Keratinocyte (primary cell): ENCODE measurements at regions not wholly inside any gene's neighbourhood (a gene's known extent, or its start where the extent isn't known, plus 50 kb on each side); places are given as distances from the start of the nearest gene placed in this dataset.

ENCODE experiments used
- DNase-seq: peaks from one replicate; pipeline ENCODE4 v3.0.0-alpha.2; 2011; ENCODE audit warnings: low read depth, missing footprints, low spot score
- FAIRE-seq: peaks from 2 replicates; lab custom pipeline; 2011; peaks lifted over from hg19 to GRCh38; lab: Jason Lieb, UNC
- H2AFZ ChIP-seq: 2 replicates; pipeline ENCODE4 v1.6.0; 2012; ENCODE audit warnings: low read length, control low read depth, inconsistent platforms; ENCODE audit not compliant: control insufficient read depth
- H3K27ac ChIP-seq: 2 replicates; pipeline ENCODE4 v1.5.1; 2011; ENCODE audit warnings: low read length; ENCODE audit not compliant: control insufficient read depth, insufficient read depth
- H3K27me3 ChIP-seq: 3 replicates; pipeline ENCODE4 v1.6.0; 2011; ENCODE audit warnings: low read length; ENCODE audit not compliant: control insufficient read depth, insufficient read depth; ENCODE audit errors: extremely low read depth
- H3K36me3 ChIP-seq, 2 experiments: 2 replicates in 1 of 2; 3 replicates in 1 of 2; pipeline ENCODE4 v1.5.1; 2011; ENCODE audit warnings: low read length in 2 of 2, mild to moderate bottlenecking in 1 of 2; ENCODE audit not compliant: control insufficient read depth in 2 of 2, insufficient read depth in 2 of 2; ENCODE audit errors: extremely low read depth in 1 of 2
- H3K4me1 ChIP-seq: 3 replicates; pipeline ENCODE4 v1.5.1; 2011; ENCODE audit warnings: low read length; ENCODE audit not compliant: control insufficient read depth, insufficient read depth; ENCODE audit errors: extremely low read depth
- H3K4me2 ChIP-seq: 3 replicates; pipeline ENCODE4 v1.6.0; 2011; ENCODE audit warnings: low read depth, low read length; ENCODE audit not compliant: control insufficient read depth, insufficient read depth; ENCODE audit errors: extremely low read depth
- H3K4me3 ChIP-seq, 3 experiments: fragments of 200-600 bp in 1 of 3; sonication (generic) in 1 of 3; 2 replicates in 2 of 3; 3 replicates in 1 of 3; pipeline ENCODE4 v1.5.1; 2011 to 2016; ENCODE audit warnings: low read length in 3 of 3, mild to moderate bottlenecking in 3 of 3, control low read depth in 2 of 3, inconsistent platforms in 1 of 3, low read depth in 1 of 3, mixed read lengths in 1 of 3, mixed run types in 1 of 3, moderate library complexity in 1 of 3; ENCODE audit not compliant: control insufficient read depth in 2 of 3, insufficient read depth in 2 of 3; ENCODE audit errors: extremely low read depth in 1 of 3
- H3K79me2 ChIP-seq: 2 replicates; pipeline ENCODE4 v1.6.0; 2012; ENCODE audit warnings: low read length; ENCODE audit not compliant: control insufficient read depth, insufficient read depth
- H3K9ac ChIP-seq: 3 replicates; pipeline ENCODE4 v1.6.0; 2011; ENCODE audit warnings: low read length; ENCODE audit not compliant: control insufficient read depth, insufficient read depth; ENCODE audit errors: extremely low read depth
- H3K9me1 ChIP-seq: 3 replicates; pipeline ENCODE4 v1.6.0; 2011; ENCODE audit warnings: low read length; ENCODE audit not compliant: control insufficient read depth, insufficient read depth; ENCODE audit errors: extremely low read depth
- H3K9me3 ChIP-seq: 2 replicates; pipeline ENCODE4 v1.5.1; 2012; ENCODE audit warnings: low read depth, low read length; ENCODE audit not compliant: control insufficient read depth
- H4K20me1 ChIP-seq: 3 replicates; pipeline ENCODE4 v1.6.0; 2011; ENCODE audit warnings: low read length; ENCODE audit not compliant: control insufficient read depth, insufficient read depth; ENCODE audit errors: extremely low read depth
- EZH2 ChIP-seq: IDR thresholded peaks from one replicate; pipeline ENCODE4 v1.6.1; 2012; ENCODE audit warnings: inconsistent platforms, mild to moderate bottlenecking, low read length, moderate library complexity
- dilution Hi-C: fragments of 300-500 bp; cut with MboI; formaldehyde crosslinking; loops from one replicate; pipeline ENCODE4 v1.7.0; 2020; ENCODE audit warnings: low sequenced_read_pairs; ENCODE audit not compliant: extremely low pct_ligation_motif_present
- TF ChIP-seq, protein P1 (sequence below), 3 experiments: IDR thresholded peaks in 1 of 3; conservative IDR thresholded peaks in 1 of 3; optimal IDR thresholded peaks in 1 of 3; 2 replicates in 2 of 3; 3 replicates in 1 of 3; pipeline versions ENCODE3 to v1.5.1; 2011; ENCODE audit warnings: low read length in 3 of 3, mild to moderate bottlenecking in 3 of 3, moderate library complexity in 2 of 3, control low read depth in 1 of 3, inconsistent platforms in 1 of 3; ENCODE audit not compliant: insufficient read depth in 2 of 3; ENCODE audit errors: extremely low read depth in 1 of 3

DNA sequence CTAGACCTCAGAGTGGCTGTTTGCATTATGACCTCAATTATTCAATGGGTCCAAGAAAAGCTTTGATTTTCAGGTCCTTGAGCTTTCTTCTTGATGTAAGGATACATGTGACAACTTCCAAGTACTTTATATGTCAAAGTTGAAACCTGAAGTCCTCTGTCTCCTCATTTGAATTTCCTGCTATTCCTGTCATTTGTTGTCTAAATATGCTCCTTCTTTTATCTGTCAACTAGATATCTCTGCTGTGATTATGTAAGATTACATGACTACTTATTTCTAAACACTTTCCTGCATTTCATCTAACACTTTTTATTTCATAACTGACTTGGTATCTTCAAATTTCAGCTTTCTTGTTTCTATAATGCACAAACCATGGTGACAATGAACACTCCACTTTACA lies 670.0 kb upstream of the FAM174A start:
- H3K36me3 ChIP-seq: no peaks in the 10 kb centered on the region
- no peak overlapping the region for H3K4me2 ChIP-seq
- no peaks in the 10 kb centered on the region for H4K20me1 ChIP-seq
- H3K27ac ChIP-seq: no peak overlapping the region
- DNase-seq (no peak), FAIRE-seq (no peak)
- dilution Hi-C loops: no loop called here
- no peak overlapping the region for H3K9ac ChIP-seq
- TF ChIP-seq EZH2: no peak
- TF ChIP-seq, protein P1, sequence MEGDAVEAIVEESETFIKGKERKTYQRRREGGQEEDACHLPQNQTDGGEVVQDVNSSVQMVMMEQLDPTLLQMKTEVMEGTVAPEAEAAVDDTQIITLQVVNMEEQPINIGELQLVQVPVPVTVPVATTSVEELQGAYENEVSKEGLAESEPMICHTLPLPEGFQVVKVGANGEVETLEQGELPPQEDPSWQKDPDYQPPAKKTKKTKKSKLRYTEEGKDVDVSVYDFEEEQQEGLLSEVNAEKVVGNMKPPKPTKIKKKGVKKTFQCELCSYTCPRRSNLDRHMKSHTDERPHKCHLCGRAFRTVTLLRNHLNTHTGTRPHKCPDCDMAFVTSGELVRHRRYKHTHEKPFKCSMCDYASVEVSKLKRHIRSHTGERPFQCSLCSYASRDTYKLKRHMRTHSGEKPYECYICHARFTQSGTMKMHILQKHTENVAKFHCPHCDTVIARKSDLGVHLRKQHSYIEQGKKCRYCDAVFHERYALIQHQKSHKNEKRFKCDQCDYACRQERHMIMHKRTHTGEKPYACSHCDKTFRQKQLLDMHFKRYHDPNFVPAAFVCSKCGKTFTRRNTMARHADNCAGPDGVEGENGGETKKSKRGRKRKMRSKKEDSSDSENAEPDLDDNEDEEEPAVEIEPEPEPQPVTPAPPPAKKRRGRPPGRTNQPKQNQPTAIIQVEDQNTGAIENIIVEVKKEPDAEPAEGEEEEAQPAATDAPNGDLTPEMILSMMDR (optimal IDR thresholded peaks at IDR 0.05 in 1 of 3, IDR thresholded peaks at IDR 0.05 in 1 of 3, conservative IDR thresholded peaks at IDR 0.05 in 1 of 3; ENCODE audit: extremely low read depth in 1 of 3, insufficient read depth in 2 of 3, low read length in 3 of 3): no peak
- no peaks in the 10 kb centered on the region for H3K9me3 ChIP-seq
- H3K4me3 ChIP-seq: no peak overlapping the region
- no peaks in the 10 kb centered on the region for H3K79me2 ChIP-seq
- H2AFZ ChIP-seq: no peak overlapping the region
- H3K27me3 ChIP-seq: no peaks in the 10 kb centered on the region
- H3K9me1 ChIP-seq: no peaks in the 10 kb centered on the region
- H3K4me1 ChIP-seq: no peaks in the 10 kb centered on the region

DNA sequence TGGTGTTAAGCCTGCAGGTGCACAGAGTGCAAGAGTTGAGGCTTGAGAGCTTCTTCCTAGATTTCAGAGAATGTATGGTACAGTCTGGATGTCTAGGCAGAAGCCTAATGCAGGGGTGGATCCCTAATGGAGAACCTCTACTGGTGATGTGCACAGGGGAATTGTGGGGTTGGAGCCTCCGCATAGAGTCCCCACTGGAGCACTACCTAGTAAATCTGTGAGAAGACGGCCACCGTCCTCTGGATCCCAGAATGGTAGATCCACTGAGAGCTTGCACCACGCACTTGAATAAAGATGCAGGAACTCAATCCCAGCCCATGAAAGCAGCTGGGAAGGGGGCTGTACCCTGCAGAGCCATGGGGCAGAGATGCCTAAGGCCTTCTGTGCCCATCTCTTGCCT lies 699.4 kb upstream of the FAM174A start:
- H3K9ac ChIP-seq: no peak overlapping the region
- no peak overlapping the region for H3K4me3 ChIP-seq
- H3K4me1 ChIP-seq: no peaks in the 10 kb centered on the region
- H3K4me2 ChIP-seq: no peak overlapping the region
- H3K36me3 ChIP-seq: no peaks in the 10 kb centered on the region
- dilution Hi-C loops: no loop called here
- no peaks in the 10 kb centered on the region for H3K27me3 ChIP-seq
- H3K27ac ChIP-seq: no peak overlapping the region
- FAIRE-seq (no peak), DNase-seq (no peak)
- H4K20me1 ChIP-seq: no peaks in the 10 kb centered on the region
- TF ChIP-seq, protein P1 (optimal IDR thresholded peaks at IDR 0.05 in 1 of 3, IDR thresholded peaks at IDR 0.05 in 1 of 3, conservative IDR thresholded peaks at IDR 0.05 in 1 of 3; ENCODE audit: extremely low read depth in 1 of 3, insufficient read depth in 2 of 3, low read length in 3 of 3): no peak
- no peak for TF ChIP-seq EZH2
- no peaks in the 10 kb centered on the region for H3K9me3 ChIP-seq
- H2AFZ ChIP-seq: no peak overlapping the region
- H3K9me1 ChIP-seq: no peaks in the 10 kb centered on the region
- no peaks in the 10 kb centered on the region for H3K79me2 ChIP-seq
